RPMI7951 (cell line): ENCODE measurements at regions not wholly inside any gene's neighbourhood (a gene's known extent, or its start where the extent isn't known, plus 50 kb on each side); places are given as distances from the start of the nearest gene placed in this dataset.
A peak's percentile ranks its signal among the peaks of the same experiment; 100 is the strongest.
"Not testable (repeated sequence)": the region's sequence is repeated elsewhere in the genome, so short reads cannot be mapped to it uniquely, and the experiment has no call there.

ENCODE experiments used
- DNase-seq: peaks from one replicate; pipeline ENCODE4 v3.0.0-alpha.2; 2012; ENCODE audit warnings: low read depth

GRCh38 chr4:123217664-123218063, 178.9 kb upstream of the SPRY1 start:
- DNase-seq: no peak

- DNase-seq: no peak
Measured at GRCh38 chr4:123218981-123219380, 177.6 kb upstream of the SPRY1 start.

GRCh38 chr4:123229286-123229685, 167.3 kb upstream of the SPRY1 start:
- no peak for DNase-seq

GRCh38 chr4:123230061-123230460, 166.5 kb upstream of the SPRY1 start:
- DNase-seq: no peak

- no peak for DNase-seq
Measured at GRCh38 chr4:123232439-123232838, 164.2 kb upstream of the SPRY1 start.

- DNase-seq: no peak
Measured at GRCh38 chr4:123233136-123233768, 163.3 kb upstream of the SPRY1 start.

GRCh38 chr4:123234955-123235354, 161.6 kb upstream of the SPRY1 start:
- DNase-seq: no peak

GRCh38 chr4:123235431-123235830, 161.2 kb upstream of the SPRY1 start:
- no peak for DNase-seq

- no peak for DNase-seq
Measured at GRCh38 chr4:123236606-123237005, 160.0 kb upstream of the SPRY1 start.

- not testable (repeated sequence) for DNase-seq
Measured at GRCh38 chr4:123240286-123240685, 156.3 kb upstream of the SPRY1 start.

GRCh38 chr4:123243220-123243619, 153.4 kb upstream of the SPRY1 start:
- DNase-seq: not testable (repeated sequence)

- peak; percentile 5 for DNase-seq
Measured at GRCh38 chr4:123244137-123244536, 152.5 kb upstream of the SPRY1 start.

- DNase-seq: no peak
Measured at GRCh38 chr4:123246085-123246484, 150.5 kb upstream of the SPRY1 start.

GRCh38 chr4:123248085-123248659, 148.4 kb upstream of the SPRY1 start:
- DNase-seq: no peak

GRCh38 chr4:123249821-123250220, 146.8 kb upstream of the SPRY1 start:
- no peak for DNase-seq

- peak; percentile 9 for DNase-seq
Measured at GRCh38 chr4:123250843-123251242, 145.8 kb upstream of the SPRY1 start.

GRCh38 chr4:123255971-123256370, 140.6 kb upstream of the SPRY1 start:
- no peak for DNase-seq

- DNase-seq: no peak
Measured at GRCh38 chr4:123256901-123257300, 139.7 kb upstream of the SPRY1 start.

- no peak for DNase-seq
Measured at GRCh38 chr4:123257591-123257990, 139.0 kb upstream of the SPRY1 start.

GRCh38 chr4:123259676-123260646, 136.6 kb upstream of the SPRY1 start:
- DNase-seq: no peak

GRCh38 chr4:123260653-123261052, 135.9 kb upstream of the SPRY1 start:
- no peak for DNase-seq

GRCh38 chr4:123262080-123262479, 134.5 kb upstream of the SPRY1 start:
- DNase-seq: no peak

GRCh38 chr4:123265443-123265842, 131.2 kb upstream of the SPRY1 start:
- no peak for DNase-seq
